Muscle layer of duodenum (tissue), 2 donors: ENCODE measurements at regions not wholly inside any gene's neighbourhood (a gene's known extent, or its start where the extent isn't known, plus 50 kb on each side); places are given as distances from the start of the nearest gene placed in this dataset.

ENCODE experiments used
- H3K27ac ChIP-seq: one replicate; pipeline ENCODE4 v1.7.0; 2013; ENCODE audit warnings: mild to moderate bottlenecking, low read length
- H3K27me3 ChIP-seq: one replicate; pipeline ENCODE4 v1.7.0; 2013; ENCODE audit warnings: low read depth, mild to moderate bottlenecking, control low read depth, low read length
- H3K36me3 ChIP-seq, 2 donors: one replicate each; pipeline ENCODE4 v1.7.0; 2013; ENCODE audit warnings: low read length in 2 of 2, control low read depth in 1 of 2, mild to moderate bottlenecking in 1 of 2; ENCODE audit not compliant: insufficient read depth in 2 of 2, control insufficient read depth in 1 of 2
- H3K4me1 ChIP-seq, 2 donors: one replicate each; pipeline ENCODE4 v1.7.0; 2013; ENCODE audit warnings: low read length in 2 of 2, mild to moderate bottlenecking in 2 of 2, control low read depth in 1 of 2, moderate library complexity in 1 of 2; ENCODE audit not compliant: insufficient read depth in 2 of 2, control insufficient read depth in 1 of 2
- H3K4me3 ChIP-seq, 2 donors: one replicate each; pipeline ENCODE4 v1.7.0; 2013; ENCODE audit warnings: low read length in 2 of 2, low read depth in 1 of 2, mild to moderate bottlenecking in 1 of 2
- H3K9me3 ChIP-seq, 2 donors: one replicate each; pipeline ENCODE4 v1.7.0; 2013; ENCODE audit warnings: low read length in 2 of 2, control low read depth in 1 of 2, mild to moderate bottlenecking in 1 of 2; ENCODE audit not compliant: control insufficient read depth in 1 of 2
- donor health status: healthy.

DNA sequence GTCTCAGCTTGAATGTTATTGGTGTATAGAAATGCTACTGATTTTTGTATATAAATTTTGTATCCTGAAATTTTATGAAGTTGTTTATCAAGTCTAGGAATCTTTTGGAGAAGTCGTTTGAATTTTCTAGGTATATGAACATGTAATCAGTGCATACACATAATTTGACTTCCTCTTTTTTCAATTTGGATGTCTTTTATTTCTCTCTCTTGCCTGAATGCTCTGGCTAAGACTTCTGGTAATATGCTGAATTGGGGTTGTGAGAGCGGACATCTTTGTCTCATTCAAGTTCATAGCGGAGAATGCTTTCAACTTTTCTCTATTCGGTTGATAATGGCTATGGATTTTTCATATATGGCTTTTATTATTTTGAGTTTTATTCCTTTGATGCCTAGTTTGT, 100.9 kb upstream of the MCTP2 start:
- H3K27me3 ChIP-seq = no peaks in the 10 kb centered on the region
- no peaks in the 10 kb centered on the region for H3K4me1 ChIP-seq
- no peak overlapping the region for H3K4me3 ChIP-seq
- H3K9me3 ChIP-seq = peaks cover 0 to 6% of the 10 kb centered on the region in 2 donors
- H3K36me3 ChIP-seq = no peaks in the 10 kb centered on the region
- no peak overlapping the region for H3K27ac ChIP-seq

- Histone ChIP-seq H3K27me3 (no peaks in the 10 kb centered on the region), H3K4me3 (no peak overlapping the region), H3K27ac (no peak overlapping the region), H3K36me3 (no peaks in the 10 kb centered on the region), H3K9me3 (peaks cover 0 to under 1% of the 10 kb centered on the region in 2 donors), H3K4me1 (no peaks in the 10 kb centered on the region)
Measured at GRCh38 chr15:94127006-94127405, 104.4 kb upstream of the MCTP2 start.

- Histone ChIP-seq H3K4me3 (no peak overlapping the region), H3K4me1 (no peaks in the 10 kb centered on the region), H3K9me3 (no peaks in the 10 kb centered on the region), H3K27me3 (no peaks in the 10 kb centered on the region), H3K36me3 (no peaks in the 10 kb centered on the region), H3K27ac (no peak overlapping the region)
Measured at GRCh38 chr15:94125698-94126097, 105.7 kb upstream of the MCTP2 start.

- no peaks in the 10 kb centered on the region for H3K9me3 ChIP-seq
- H3K27me3 ChIP-seq = no peaks in the 10 kb centered on the region
- H3K27ac ChIP-seq = no peak overlapping the region
Measured at GRCh38 chr15:94125156-94125555, 106.2 kb upstream of the MCTP2 start.

GRCh38 chr15:94122516-94122915, 108.8 kb upstream of the MCTP2 start:
- Histone ChIP-seq H3K27ac (no peak overlapping the region), H3K4me3 (no peak overlapping the region), H3K36me3 (no peaks in the 10 kb centered on the region), H3K27me3 (no peaks in the 10 kb centered on the region), H3K4me1 (peaks cover 0 to 9% of the 10 kb centered on the region in 2 donors), H3K9me3 (no peaks in the 10 kb centered on the region)

More at GRCh38 chr15:94125156-94125555, 106.2 kb upstream of the MCTP2 start:
- no peaks in the 10 kb centered on the region for H3K4me1 ChIP-seq
- H3K4me3 ChIP-seq = no peak overlapping the region
- no peaks in the 10 kb centered on the region for H3K36me3 ChIP-seq

- Histone ChIP-seq H3K9me3 (no peaks in the 10 kb centered on the region), H3K4me3 (no peak overlapping the region), H3K36me3 (no peaks in the 10 kb centered on the region), H3K27me3 (no peaks in the 10 kb centered on the region), H3K4me1 (peaks cover 0 to 9% of the 10 kb centered on the region in 2 donors), H3K27ac (peak overlapping the region; percentile 46)
Measured at GRCh38 chr15:94119923-94120775, 111.2 kb upstream of the MCTP2 start.

GRCh38 chr15:94119298-94119811, 112.0 kb upstream of the MCTP2 start:
- Histone ChIP-seq H3K9me3 (no peaks in the 10 kb centered on the region), H3K4me1 (peaks cover 0 to 9% of the 10 kb centered on the region in 2 donors), H3K4me3 (peak overlapping the region in 1 of 2 donors; percentile 35), H3K27ac (peak overlapping the region; percentile 46), H3K27me3 (no peaks in the 10 kb centered on the region), H3K36me3 (no peaks in the 10 kb centered on the region)

- no peak overlapping the region for H3K4me3 ChIP-seq
- peaks cover 0 to 7% of the 10 kb centered on the region in 2 donors for H3K4me1 ChIP-seq
- no peaks in the 10 kb centered on the region for H3K36me3 ChIP-seq
- no peaks in the 10 kb centered on the region for H3K9me3 ChIP-seq
- peak overlapping the region; percentile 32 for H3K27ac ChIP-seq
- H3K27me3 ChIP-seq = no peaks in the 10 kb centered on the region
Measured at GRCh38 chr15:94110476-94111130, 120.8 kb upstream of the MCTP2 start.

DNA sequence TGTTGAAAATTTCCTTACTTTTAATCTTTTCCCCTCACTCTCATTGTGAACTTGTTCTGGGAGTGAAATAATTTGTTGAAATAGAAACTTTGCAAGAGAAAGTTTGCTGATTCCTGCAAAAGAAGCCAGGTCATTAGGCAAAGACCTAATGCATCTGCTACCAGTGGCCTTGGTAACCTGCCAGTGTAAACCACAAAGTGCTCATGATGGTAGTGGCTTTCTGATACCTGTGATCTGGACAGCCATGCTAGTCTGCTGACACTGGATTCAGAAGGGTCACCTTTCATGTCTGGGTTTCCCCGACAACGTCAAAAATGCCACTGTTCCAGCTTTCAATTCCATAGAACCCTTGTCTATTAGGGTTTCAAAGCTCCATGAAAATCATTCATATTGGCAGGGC, 123.7 kb upstream of the MCTP2 start:
- Histone ChIP-seq H3K4me3 (no peak overlapping the region), H3K36me3 (no peaks in the 10 kb centered on the region), H3K27ac (no peak overlapping the region), H3K4me1 (peaks cover 0 to 7% of the 10 kb centered on the region in 2 donors), H3K27me3 (no peaks in the 10 kb centered on the region), H3K9me3 (no peaks in the 10 kb centered on the region)

DNA sequence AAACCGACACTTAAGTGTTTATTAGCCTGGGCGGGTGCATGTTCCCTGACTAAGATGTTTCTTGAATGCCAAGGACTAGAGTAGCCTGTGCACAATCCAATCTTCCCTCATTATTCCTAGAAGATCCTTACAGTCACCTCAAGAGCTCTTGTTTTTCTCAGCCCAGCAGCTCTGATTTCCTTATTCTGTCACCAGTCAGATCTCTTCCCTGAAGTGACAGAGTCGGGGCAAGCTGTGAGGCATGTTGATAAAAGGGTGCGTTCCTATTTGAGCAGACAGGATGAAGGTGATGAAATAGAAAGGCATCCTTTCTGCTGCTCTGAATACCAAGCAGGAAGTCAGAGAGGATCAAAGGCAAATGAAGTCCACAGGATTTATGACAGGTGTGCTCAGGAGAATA, 125.6 kb upstream of the MCTP2 start:
- Histone ChIP-seq H3K36me3 (no peaks in the 10 kb centered on the region), H3K9me3 (no peaks in the 10 kb centered on the region), H3K27me3 (no peaks in the 10 kb centered on the region), H3K4me1 (peaks cover 0 to 4% of the 10 kb centered on the region in 2 donors), H3K4me3 (no peak overlapping the region), H3K27ac (no peak overlapping the region)

- H3K27ac ChIP-seq = peak overlapping the region; percentile 67
- H3K36me3 ChIP-seq = no peaks in the 10 kb centered on the region
- H3K4me1 ChIP-seq = peaks cover 0 to 7% of the 10 kb centered on the region in 2 donors
- no peaks in the 10 kb centered on the region for H3K9me3 ChIP-seq
- no peak overlapping the region for H3K4me3 ChIP-seq
- H3K27me3 ChIP-seq = no peaks in the 10 kb centered on the region
Measured at GRCh38 chr15:94100863-94101262, 130.5 kb upstream of the MCTP2 start.
